WTC11 (cell line): ENCODE measurements at regions not wholly inside any gene's neighbourhood (a gene's known extent, or its start where the extent isn't known, plus 50 kb on each side); places are given as distances from the start of the nearest gene placed in this dataset.

Experiments used
- CREB1 ChIP-seq: sonication (generic); formaldehyde crosslinking; IDR thresholded peaks from 2 replicates; pipeline ENCODE4 v1.8.0; 2023; ENCODE audit warnings: mild to moderate bottlenecking, missing genetic modification reagents
- ETV6 ChIP-seq: sonication (generic); formaldehyde crosslinking; IDR thresholded peaks from 2 replicates; pipeline ENCODE4 v1.8.1; 2022; ENCODE audit warnings: mild to moderate bottlenecking, missing genetic modification reagents
- GRHL2 ChIP-seq: fragments of 250-450 bp; sonication (Bioruptor Pico); IDR thresholded peaks from 2 replicates; pipeline ENCODE4 v1.8.0; 2022; ENCODE audit warnings: mild to moderate bottlenecking, moderate library complexity; ENCODE audit not compliant: insufficient replicate concordance, severe bottlenecking
- NFE2L1 ChIP-seq: sonication (generic); formaldehyde crosslinking; IDR thresholded peaks from 2 replicates; pipeline ENCODE4 v1.8.1; 2023; ENCODE audit warnings: missing genetic modification reagents
- NR1H2 ChIP-seq: sonication (generic); formaldehyde crosslinking; IDR thresholded peaks from 2 replicates; pipeline ENCODE4 v1.9.0; 2021; ENCODE audit warnings: mild to moderate bottlenecking, moderate library complexity, missing genetic modification reagents
- NR2C2 ChIP-seq: sonication (generic); formaldehyde crosslinking; IDR thresholded peaks from 2 replicates; pipeline ENCODE4 v1.8.0; 2022; ENCODE audit warnings: mild to moderate bottlenecking, missing genetic modification reagents
- NR3C1 ChIP-seq: sonication (generic); formaldehyde crosslinking; conservative IDR thresholded peaks from 2 replicates; pipeline ENCODE4 v1.8.1; 2023; ENCODE audit warnings: low read depth, mild to moderate bottlenecking, missing genetic modification reagents
- RELA ChIP-seq: sonication (generic); formaldehyde crosslinking; IDR thresholded peaks from 2 replicates; pipeline ENCODE4 v1.8.1; 2022; ENCODE audit warnings: missing genetic modification reagents, mild to moderate bottlenecking, borderline replicate concordance
- SP1 ChIP-seq: sonication (generic); formaldehyde crosslinking; conservative IDR thresholded peaks from 2 replicates; pipeline ENCODE4 v1.8.1; 2022; ENCODE audit warnings: missing genetic modification reagents
- USF2 ChIP-seq: sonication (generic); formaldehyde crosslinking; IDR thresholded peaks from 2 replicates; pipeline ENCODE4 v1.8.1; 2023; ENCODE audit warnings: mild to moderate bottlenecking, missing genetic modification reagents, moderate library complexity
- TF ChIP-seq, protein P1 (sequence below): fragments of 200-600 bp; IDR thresholded peaks from 2 replicates; pipeline ENCODE4 v1.8.0; 2022; ENCODE audit warnings: antibody characterized with exemption
- TF ChIP-seq, protein P2 (sequence below): sonication (generic); formaldehyde crosslinking; IDR thresholded peaks from 2 replicates; pipeline ENCODE4 v1.8.0; 2022; ENCODE audit warnings: mild to moderate bottlenecking, missing genetic modification reagents
- TF ChIP-seq, protein P3 (sequence below): sonication (generic); formaldehyde crosslinking; IDR thresholded peaks from 2 replicates; pipeline ENCODE4 v1.8.1; 2023; ENCODE audit warnings: mild to moderate bottlenecking, missing genetic modification reagents

DNA sequence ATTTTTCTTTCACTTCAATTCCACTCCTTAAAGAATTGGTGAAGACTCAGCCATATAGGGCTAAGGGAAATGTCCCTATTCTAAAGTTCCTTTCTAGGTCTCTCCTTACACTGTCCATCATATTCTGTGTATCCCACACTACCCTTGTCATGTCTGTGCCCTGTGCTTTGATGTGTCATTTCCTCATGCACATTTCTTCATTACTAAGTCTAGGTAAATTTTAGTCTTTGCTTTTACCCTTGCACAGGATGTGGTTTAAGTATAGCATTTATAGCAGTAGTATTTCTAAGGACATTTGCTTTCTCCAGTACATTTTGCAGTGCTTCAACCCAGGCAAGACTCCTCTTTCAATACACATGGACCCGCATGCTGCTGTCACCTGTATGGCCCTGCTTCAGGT, 221.5 kb upstream of the ACVR2A start:
- TF ChIP-seq, protein P1, sequence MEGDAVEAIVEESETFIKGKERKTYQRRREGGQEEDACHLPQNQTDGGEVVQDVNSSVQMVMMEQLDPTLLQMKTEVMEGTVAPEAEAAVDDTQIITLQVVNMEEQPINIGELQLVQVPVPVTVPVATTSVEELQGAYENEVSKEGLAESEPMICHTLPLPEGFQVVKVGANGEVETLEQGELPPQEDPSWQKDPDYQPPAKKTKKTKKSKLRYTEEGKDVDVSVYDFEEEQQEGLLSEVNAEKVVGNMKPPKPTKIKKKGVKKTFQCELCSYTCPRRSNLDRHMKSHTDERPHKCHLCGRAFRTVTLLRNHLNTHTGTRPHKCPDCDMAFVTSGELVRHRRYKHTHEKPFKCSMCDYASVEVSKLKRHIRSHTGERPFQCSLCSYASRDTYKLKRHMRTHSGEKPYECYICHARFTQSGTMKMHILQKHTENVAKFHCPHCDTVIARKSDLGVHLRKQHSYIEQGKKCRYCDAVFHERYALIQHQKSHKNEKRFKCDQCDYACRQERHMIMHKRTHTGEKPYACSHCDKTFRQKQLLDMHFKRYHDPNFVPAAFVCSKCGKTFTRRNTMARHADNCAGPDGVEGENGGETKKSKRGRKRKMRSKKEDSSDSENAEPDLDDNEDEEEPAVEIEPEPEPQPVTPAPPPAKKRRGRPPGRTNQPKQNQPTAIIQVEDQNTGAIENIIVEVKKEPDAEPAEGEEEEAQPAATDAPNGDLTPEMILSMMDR: no peak
- TF ChIP-seq NR1H2 (CRISPR knock-in tag): no peak
- TF ChIP-seq GRHL2 (CRISPR knock-in tag): no peak
- no peak for TF ChIP-seq NFE2L1 (CRISPR knock-in tag)
- no peak for TF ChIP-seq NR3C1
- TF ChIP-seq RELA: no peak
- TF ChIP-seq USF2 (CRISPR knock-in tag): no peak
- no peak for TF ChIP-seq SP1 (CRISPR knock-in tag)
- TF ChIP-seq CREB1 (CRISPR knock-in tag): no peak
- TF ChIP-seq NR2C2 (CRISPR knock-in tag): no peak
- TF ChIP-seq, protein P2, sequence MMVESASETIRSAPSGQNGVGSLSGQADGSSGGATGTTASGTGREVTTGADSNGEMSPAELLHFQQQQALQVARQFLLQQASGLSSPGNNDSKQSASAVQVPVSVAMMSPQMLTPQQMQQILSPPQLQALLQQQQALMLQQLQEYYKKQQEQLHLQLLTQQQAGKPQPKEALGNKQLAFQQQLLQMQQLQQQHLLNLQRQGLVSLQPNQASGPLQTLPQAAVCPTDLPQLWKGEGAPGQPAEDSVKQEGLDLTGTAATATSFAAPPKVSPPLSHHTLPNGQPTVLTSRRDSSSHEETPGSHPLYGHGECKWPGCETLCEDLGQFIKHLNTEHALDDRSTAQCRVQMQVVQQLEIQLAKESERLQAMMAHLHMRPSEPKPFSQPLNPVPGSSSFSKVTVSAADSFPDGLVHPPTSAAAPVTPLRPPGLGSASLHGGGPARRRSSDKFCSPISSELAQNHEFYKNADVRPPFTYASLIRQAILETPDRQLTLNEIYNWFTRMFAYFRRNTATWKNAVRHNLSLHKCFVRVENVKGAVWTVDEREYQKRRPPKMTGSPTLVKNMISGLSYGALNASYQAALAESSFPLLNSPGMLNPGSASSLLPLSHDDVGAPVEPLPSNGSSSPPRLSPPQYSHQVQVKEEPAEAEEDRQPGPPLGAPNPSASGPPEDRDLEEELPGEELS (CRISPR knock-in tag): no peak
- TF ChIP-seq ETV6 (CRISPR knock-in tag): no peak
- TF ChIP-seq, protein P3, sequence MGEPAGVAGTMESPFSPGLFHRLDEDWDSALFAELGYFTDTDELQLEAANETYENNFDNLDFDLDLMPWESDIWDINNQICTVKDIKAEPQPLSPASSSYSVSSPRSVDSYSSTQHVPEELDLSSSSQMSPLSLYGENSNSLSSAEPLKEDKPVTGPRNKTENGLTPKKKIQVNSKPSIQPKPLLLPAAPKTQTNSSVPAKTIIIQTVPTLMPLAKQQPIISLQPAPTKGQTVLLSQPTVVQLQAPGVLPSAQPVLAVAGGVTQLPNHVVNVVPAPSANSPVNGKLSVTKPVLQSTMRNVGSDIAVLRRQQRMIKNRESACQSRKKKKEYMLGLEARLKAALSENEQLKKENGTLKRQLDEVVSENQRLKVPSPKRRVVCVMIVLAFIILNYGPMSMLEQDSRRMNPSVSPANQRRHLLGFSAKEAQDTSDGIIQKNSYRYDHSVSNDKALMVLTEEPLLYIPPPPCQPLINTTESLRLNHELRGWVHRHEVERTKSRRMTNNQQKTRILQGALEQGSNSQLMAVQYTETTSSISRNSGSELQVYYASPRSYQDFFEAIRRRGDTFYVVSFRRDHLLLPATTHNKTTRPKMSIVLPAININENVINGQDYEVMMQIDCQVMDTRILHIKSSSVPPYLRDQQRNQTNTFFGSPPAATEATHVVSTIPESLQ: no peak
